Activated naive CD8-positive, alpha-beta T cell treated with anti-CD3 and anti-CD28 coated beads, Interleukin-2, amount 10 ng/mL, durations not matched to agents 7 days and 5 days (primary cell): ENCODE measurements at regions not wholly inside any gene's neighbourhood (a gene's known extent, or its start where the extent isn't known, plus 50 kb on each side); places are given as distances from the start of the nearest gene placed in this dataset.

Experiments
- ATAC-seq: fragments of 150-1000 bp; cut with Tn5 transposase; one replicate; pipeline ENCODE4 v1.10.0; 2021; ENCODE audit warnings: low read depth, moderate library complexity
- POLR2A ChIA-PET: fragments of 350-600 bp; sonication (Branson Sonifier 250); formaldehyde crosslinking; loops from one replicate; lab custom pipeline; 2021; ENCODE audit warnings: antibody characterized with exemption; lab: Charles Lee
- DNase-seq: peaks from one replicate; pipeline ENCODE4 v3.0.0; 2021
- H3K27ac Mint-ChIP-seq: one replicate; pipeline ENCODE4 v1.8.0; 2022; ENCODE audit warnings: mild to moderate bottlenecking, mixed read lengths
- H3K27me3 Mint-ChIP-seq: one replicate; pipeline ENCODE4 v1.8.0; 2022; ENCODE audit warnings: mild to moderate bottlenecking, moderate library complexity, mixed read lengths
- H3K36me3 Mint-ChIP-seq: one replicate; pipeline ENCODE4 v1.8.0; 2021; ENCODE audit warnings: mild to moderate bottlenecking, mixed read lengths
- H3K4me1 Mint-ChIP-seq: one replicate; pipeline ENCODE4 v1.8.0; 2021; ENCODE audit warnings: mixed read lengths
- H3K4me3 Mint-ChIP-seq: one replicate; pipeline ENCODE4 v1.8.0; 2022; ENCODE audit warnings: mild to moderate bottlenecking, moderate library complexity, mixed read lengths
- H3K9me3 Mint-ChIP-seq: one replicate; pipeline ENCODE4 v1.8.0; 2021; ENCODE audit warnings: mixed read lengths

DNA sequence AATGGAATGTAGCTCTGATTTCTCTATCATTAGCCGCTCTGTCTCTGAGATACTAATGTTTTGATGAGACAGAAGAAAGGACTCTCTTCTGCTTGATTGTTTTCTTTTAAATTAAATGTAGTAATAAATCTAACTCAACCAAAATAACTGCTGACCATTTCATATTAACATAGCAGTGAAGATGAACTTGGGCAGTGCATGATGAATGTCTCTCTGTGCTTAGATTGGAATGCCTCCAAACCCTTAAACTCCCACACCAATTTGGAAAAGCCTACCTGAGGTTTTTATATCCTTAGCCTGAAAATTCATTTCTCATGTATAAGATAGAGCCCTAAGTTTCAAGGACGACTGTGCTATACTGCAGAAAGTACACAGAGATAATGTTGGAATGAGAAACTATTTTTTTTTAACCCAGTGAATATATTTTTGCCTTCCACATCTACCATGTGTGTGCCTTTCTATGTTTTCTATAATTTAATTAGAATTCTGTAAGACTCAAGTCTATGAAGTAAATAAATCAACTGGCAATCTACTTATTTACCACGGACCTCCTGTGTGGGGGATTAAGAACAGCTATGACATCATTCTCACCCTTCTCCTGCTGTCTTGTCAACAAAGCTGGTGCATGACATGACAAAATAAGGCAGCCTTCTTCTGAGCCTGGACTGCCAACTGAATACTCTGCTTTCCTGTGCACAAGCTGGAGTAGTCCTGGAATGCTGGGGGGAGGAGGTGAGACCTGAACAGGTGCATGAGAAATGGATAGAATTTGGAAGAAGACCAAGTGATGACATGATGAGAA is 155.5 kb downstream of the FGF9 start:
- H3K4me1 Mint-ChIP-seq = peaks cover 3% of the 10 kb centered on the region
- H3K36me3 Mint-ChIP-seq = peaks cover 1% of the 10 kb centered on the region
- no peak for DNase-seq
- POLR2A ChIA-PET = no interaction called here
- H3K4me3 Mint-ChIP-seq = no peak overlapping the region
- ATAC-seq = no peak
- peaks cover 2% of the 10 kb centered on the region for H3K9me3 Mint-ChIP-seq
- H3K27me3 Mint-ChIP-seq = peaks cover 3% of the 10 kb centered on the region
- H3K27ac Mint-ChIP-seq = no peak overlapping the region

DNA sequence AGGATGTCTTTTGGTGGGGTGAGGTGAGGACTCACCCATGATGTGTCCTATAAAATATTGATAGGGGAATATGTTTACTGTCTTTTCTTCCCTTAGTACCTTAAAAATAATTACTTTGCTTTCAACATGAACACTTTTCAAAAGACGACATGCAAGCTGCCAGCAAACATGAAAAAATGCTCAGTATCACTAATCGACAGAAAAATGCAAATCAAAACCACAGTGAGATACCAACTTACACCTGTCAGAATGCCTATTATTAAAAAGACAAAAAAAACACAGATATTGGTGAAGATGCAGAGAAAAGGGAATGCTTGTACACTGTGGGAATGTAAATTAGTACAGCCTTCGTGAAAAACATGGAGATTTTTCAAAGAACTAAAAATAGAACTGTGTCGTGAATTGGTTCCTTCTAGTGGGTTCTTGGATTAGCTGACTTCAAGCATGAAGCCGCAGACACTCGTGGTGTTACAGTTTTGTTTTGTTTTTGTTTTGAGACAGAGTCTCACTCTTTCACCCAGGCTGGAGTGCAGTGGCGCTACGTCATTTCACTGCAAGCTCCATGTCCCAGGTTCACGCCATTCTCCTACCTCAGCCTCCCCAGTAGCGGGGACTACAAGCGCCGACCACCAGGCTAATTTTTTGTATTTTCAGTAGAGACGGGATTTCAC is 160.9 kb downstream of the FGF9 start:
- Mint-ChIP-seq H3K36me3 (no peaks in the 10 kb centered on the region), H3K27me3 (peaks cover under 1% of the 10 kb centered on the region), H3K27ac (no peak overlapping the region), H3K9me3 (peaks cover 4% of the 10 kb centered on the region), H3K4me3 (no peak overlapping the region), H3K4me1 (no peaks in the 10 kb centered on the region)
- POLR2A ChIA-PET = no interaction called here
- ATAC-seq (no peak), DNase-seq (no peak)

DNA sequence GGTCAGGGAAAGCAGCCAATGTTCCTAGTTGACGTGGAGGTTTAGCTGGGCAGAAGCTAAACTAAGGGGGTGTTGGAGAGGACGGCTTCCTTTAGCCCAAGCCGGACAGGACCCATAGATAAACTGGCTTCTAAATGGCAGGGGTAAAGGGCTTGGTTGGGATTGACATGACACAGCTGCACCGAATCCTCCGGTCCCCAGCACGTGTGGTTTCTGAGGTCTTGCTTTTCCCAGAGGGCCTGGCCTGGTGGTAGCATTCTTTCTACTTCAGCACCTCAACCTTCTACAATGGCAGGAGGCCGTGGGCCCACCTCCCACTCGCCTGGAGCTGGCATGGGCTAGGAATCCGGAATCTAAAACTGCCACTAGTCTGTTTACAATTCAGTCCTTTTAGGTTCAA is 163.0 kb downstream of the FGF9 start:
- H3K27me3 Mint-ChIP-seq = no peaks in the 10 kb centered on the region
- H3K36me3 Mint-ChIP-seq = no peaks in the 10 kb centered on the region
- peaks cover 4% of the 10 kb centered on the region for H3K9me3 Mint-ChIP-seq
- H3K27ac Mint-ChIP-seq = no peak overlapping the region
- DNase-seq (no peak), ATAC-seq (no peak)
- H3K4me3 Mint-ChIP-seq = no peak overlapping the region
- POLR2A ChIA-PET = no interaction called here
- no peaks in the 10 kb centered on the region for H3K4me1 Mint-ChIP-seq

DNA sequence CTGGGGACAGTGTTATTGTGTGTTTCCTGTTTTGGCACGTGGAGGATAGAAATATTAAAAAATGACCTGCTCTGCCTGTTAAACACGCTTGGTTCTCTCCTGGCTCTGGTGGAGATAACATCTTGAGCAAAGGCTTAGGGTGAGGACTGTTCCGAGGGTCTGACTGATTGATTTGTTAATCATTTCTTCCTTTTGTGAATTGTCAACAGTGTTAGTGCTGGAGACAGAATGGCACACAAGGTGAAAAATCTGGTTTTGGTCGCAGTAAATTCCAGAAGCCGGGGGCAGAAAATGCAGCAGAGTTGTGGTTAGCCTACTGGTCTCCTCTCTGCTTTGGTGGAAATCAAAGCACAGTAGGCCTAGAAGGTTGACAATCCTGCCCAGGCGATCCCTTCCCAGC is 163.6 kb downstream of the FGF9 start:
- no peaks in the 10 kb centered on the region for H3K4me1 Mint-ChIP-seq
- ATAC-seq = no peak
- H3K27ac Mint-ChIP-seq = no peak overlapping the region
- peaks cover 4% of the 10 kb centered on the region for H3K9me3 Mint-ChIP-seq
- POLR2A ChIA-PET = no interaction called here
- no peak overlapping the region for H3K4me3 Mint-ChIP-seq
- no peak for DNase-seq
- H3K36me3 Mint-ChIP-seq = no peaks in the 10 kb centered on the region
- no peaks in the 10 kb centered on the region for H3K27me3 Mint-ChIP-seq

DNA sequence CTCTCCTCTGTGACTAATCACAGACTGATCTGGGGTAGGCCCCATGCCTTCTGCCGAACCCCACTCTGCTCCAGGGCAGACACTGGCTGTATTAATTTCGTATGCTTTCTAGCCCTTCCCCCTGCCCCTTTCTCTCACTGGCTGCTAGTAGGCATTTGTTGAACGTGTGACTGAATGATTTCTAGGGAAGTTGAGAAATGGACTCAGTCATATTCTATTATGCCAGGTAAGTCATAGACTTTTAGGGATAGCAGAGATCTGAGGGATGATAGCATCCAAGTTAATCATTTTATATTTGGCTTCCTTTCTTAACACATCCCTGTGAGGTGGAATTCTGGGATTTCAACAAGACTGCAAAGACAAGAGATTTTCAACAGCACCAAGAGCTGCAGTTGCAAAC is 166.4 kb downstream of the FGF9 start:
- Mint-ChIP-seq H3K27ac (no peak overlapping the region), H3K4me1 (no peaks in the 10 kb centered on the region), H3K27me3 (no peaks in the 10 kb centered on the region), H3K4me3 (no peak overlapping the region), H3K36me3 (no peaks in the 10 kb centered on the region), H3K9me3 (peaks cover 4% of the 10 kb centered on the region)
- ATAC-seq (no peak), DNase-seq (no peak)
- POLR2A ChIA-PET = no interaction called here

DNA sequence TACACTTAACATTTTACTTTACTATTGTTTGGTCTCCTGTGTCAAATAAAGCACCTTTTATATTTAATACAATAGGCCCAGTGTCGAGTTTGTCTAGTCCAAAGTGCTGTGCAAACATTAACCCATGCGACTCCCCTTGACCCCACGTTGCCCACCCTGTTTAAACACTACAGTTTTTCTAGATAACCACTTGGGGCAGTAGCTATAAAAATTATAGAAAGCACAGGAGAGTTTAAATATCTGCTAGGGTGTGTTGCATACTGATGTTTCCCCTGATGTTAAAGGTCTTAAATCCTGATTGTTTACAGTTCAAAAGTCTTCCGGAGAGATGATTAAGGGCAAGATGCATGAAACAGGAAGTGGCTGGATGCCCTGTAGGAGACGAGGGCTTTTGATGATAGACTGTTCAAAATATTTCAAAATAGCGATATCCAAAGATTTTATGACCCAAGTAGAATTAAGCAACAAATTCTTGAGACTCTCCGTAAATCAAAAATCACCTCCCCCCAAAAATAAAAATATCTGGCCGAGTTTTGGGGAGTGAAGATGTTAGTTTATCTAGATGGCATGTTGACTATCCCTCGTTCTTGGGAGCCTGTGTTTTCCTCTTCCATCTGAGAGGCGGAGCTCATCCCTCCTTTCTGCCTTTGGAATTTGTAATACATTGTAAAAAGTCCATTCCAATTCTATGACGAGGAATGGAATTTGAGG is 167.1 kb downstream of the FGF9 start:
- H3K9me3 Mint-ChIP-seq = peaks cover under 1% of the 10 kb centered on the region
- H3K4me3 Mint-ChIP-seq = no peak overlapping the region
- ATAC-seq (no peak), DNase-seq (no peak)
- POLR2A ChIA-PET = no interaction called here
- H3K4me1 Mint-ChIP-seq = no peaks in the 10 kb centered on the region
- H3K36me3 Mint-ChIP-seq = no peaks in the 10 kb centered on the region
- no peak overlapping the region for H3K27ac Mint-ChIP-seq
- no peaks in the 10 kb centered on the region for H3K27me3 Mint-ChIP-seq

DNA sequence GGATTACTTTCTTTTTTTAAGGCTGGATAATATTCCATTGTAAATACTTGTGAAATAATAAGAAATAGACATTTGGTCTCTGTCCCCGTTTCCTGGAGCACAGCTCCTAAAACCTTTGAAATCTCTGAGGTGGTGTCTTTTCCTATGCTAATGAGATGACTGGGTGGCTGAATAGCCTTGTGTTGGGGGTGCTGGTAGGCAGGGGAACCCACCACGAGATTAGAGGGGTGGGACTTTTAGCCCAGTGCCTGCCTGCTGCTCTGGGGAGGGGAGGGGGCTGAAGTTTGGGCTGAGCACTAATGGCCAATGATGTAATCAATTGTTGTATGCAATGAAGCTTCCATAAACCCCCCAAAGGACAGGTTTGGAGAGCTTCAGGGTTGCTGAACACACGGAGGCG is 175.7 kb downstream of the FGF9 start:
- Mint-ChIP-seq H3K27me3 (no peaks in the 10 kb centered on the region), H3K36me3 (no peaks in the 10 kb centered on the region), H3K27ac (no peak overlapping the region), H3K9me3 (no peaks in the 10 kb centered on the region), H3K4me3 (no peak overlapping the region), H3K4me1 (no peaks in the 10 kb centered on the region)
- DNase-seq = no peak
- POLR2A ChIA-PET = no interaction called here
- ATAC-seq = no peak

DNA sequence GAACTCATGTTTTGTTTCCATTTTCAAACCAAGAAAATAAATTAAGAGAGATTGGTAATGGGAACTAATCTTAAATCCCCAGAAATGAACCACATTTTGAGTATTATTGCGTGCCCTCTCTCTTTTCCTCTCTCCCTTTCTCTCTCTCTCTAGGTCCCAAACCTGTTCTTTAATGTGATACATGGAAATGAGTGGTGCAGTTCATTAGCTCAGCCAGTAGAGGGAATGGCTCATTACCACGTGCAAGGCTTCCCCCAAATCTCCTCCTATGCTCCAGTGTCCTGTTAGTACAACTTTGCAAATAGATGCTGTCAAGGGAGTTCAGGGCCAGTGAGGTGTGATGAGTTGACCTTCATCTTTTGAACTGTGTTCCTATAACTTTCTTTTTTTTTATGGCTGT is 178.4 kb downstream of the FGF9 start:
- Mint-ChIP-seq H3K36me3 (no peaks in the 10 kb centered on the region), H3K27ac (no peak overlapping the region), H3K27me3 (no peaks in the 10 kb centered on the region), H3K4me3 (no peak overlapping the region), H3K4me1 (no peaks in the 10 kb centered on the region), H3K9me3 (no peaks in the 10 kb centered on the region)
- POLR2A ChIA-PET = no interaction called here
- DNase-seq = no peak
- no peak for ATAC-seq

DNA sequence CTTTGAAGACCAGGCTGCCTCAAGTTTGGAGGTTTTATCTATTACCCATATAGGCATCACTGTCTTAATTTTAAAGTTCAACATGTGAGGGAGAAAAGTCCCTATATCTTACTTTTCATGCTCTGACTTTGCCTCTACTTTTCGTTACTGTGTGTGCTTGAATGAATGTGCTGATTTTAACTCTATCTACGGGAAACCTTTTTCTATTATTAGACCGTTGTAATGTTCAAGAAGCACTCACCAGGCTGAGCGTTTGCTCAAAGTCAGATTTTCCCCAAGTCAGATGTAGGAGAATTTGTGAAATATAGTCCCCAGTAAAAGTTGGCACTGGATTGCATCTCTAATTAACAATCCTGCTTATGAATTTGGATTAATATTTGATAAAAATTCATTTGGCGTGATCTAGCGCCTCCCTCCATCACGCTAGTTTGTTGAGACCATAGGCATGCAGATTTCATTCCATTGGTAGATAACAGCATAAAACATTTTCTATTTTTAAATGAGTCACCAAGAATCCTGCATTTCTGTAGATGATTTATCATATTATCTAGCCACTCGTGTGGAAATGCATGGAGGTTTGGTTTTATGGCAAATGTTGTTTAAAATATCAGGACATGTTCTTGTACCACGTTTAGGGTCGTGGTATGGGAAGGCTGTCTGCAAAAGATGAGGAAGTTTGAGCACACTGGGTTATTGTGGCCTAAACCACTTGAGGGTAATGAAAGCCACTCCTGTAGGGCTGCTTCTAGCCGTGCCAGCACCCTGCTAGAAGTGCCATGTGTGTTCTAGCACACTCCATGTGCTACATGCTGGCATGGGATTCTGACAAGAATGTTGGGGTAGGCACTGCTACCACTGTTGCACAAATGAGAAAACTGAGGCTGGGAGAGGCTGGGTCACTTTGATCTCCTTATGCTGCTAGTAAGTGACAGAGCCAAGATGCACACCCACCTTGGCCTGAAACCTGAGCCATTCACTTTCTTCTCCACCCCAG is 179.4 kb downstream of the FGF9 start:
- Mint-ChIP-seq H3K36me3 (no peaks in the 10 kb centered on the region), H3K4me1 (no peaks in the 10 kb centered on the region), H3K27ac (no peak overlapping the region), H3K27me3 (no peaks in the 10 kb centered on the region), H3K4me3 (no peak overlapping the region), H3K9me3 (no peaks in the 10 kb centered on the region)
- POLR2A ChIA-PET = no interaction called here
- no peak for ATAC-seq
- no peak for DNase-seq

DNA sequence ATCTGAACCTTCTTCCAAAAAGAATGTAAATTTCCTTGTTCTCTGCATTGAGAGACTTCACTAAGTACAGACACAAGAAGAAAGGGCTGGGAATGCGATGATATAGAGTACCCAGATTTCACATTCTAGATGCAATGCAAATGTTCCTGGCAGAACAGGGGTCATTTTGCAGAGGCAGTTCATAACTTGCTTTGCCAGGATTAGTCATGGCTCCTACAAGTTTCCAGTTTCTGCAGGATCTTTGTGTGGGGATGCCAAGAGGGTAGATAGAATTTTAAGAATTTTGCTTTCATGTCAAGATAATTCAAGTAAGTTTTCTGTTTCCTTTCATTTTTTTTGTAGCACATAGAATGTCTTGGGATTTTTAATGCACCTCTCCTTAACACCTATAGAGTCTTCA is 181.2 kb downstream of the FGF9 start:
- H3K4me1 Mint-ChIP-seq = no peaks in the 10 kb centered on the region
- DNase-seq (no peak), ATAC-seq (no peak)
- H3K36me3 Mint-ChIP-seq = no peaks in the 10 kb centered on the region
- no peak overlapping the region for H3K27ac Mint-ChIP-seq
- H3K9me3 Mint-ChIP-seq = no peaks in the 10 kb centered on the region
- POLR2A ChIA-PET = no interaction called here
- no peaks in the 10 kb centered on the region for H3K27me3 Mint-ChIP-seq
- H3K4me3 Mint-ChIP-seq = no peak overlapping the region

DNA sequence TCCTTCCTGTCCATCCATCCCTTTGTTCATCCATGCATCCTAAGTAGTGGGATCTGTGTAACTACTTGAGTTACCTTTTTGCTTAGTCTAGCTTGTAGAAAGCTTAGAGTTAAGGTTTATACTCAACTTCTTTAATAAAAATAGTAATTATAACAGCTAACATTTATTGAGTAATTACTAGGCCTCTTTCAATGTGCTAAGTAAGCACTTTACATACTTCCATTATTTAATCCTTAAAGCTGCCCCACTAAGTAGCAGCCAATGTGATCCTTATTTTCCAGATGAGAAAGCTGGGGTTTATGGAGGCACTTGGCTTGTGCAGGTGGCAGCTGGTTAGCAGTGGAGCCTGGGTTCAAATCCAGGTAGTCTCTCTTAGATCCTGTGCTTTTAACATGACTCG is 182.9 kb downstream of the FGF9 start:
- H3K9me3 Mint-ChIP-seq = no peaks in the 10 kb centered on the region
- no peak overlapping the region for H3K4me3 Mint-ChIP-seq
- no peaks in the 10 kb centered on the region for H3K27me3 Mint-ChIP-seq
- H3K27ac Mint-ChIP-seq = no peak overlapping the region
- no peaks in the 10 kb centered on the region for H3K4me1 Mint-ChIP-seq
- H3K36me3 Mint-ChIP-seq = no peaks in the 10 kb centered on the region
- no peak for DNase-seq
- no peak for ATAC-seq
- POLR2A ChIA-PET = no interaction called here

DNA sequence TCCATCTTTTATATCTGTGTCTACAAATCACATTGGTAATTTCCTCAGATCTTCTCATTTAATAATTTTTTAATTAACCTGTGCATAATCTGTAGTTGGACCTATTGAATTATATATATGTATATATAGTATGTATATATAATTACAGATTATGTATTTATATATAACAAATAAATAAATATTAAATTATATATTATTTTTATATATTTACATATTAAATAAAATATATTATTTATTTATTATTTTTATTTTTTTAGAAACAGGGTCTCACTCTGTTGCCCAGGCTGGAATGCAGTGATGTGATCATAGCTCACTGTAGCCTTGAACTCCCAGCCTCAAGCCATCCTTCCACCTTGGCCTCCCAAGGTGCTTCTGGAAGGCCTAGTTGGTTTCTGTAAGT is 197.9 kb downstream of the FGF9 start:
- POLR2A ChIA-PET = no interaction called here
- no peak for ATAC-seq

DNA sequence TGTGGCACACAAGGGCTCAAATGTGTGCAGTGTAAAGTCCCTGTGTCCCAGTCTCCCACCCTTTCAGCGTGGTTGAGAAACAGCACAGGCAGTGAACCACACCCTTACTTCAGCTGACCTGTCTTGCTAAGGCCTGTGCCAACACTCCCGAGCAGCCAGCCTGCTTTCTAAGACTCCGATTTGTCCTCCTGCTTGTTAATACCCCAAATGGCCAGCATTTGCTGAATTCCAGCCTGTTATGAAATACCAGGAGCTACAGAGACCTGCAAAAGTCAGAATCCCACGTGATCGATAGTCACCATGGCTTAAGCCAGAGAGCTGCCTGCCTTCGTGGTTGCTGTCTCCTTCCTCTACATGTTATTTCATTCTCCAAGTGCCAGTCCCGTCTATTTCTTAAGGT is 200.5 kb downstream of the FGF9 start:
- Mint-ChIP-seq H3K4me1 (no peaks in the 10 kb centered on the region), H3K27me3 (peaks cover 5% of the 10 kb centered on the region), H3K36me3 (no peaks in the 10 kb centered on the region), H3K9me3 (no peaks in the 10 kb centered on the region), H3K27ac (no peak overlapping the region), H3K4me3 (no peak overlapping the region)
- POLR2A ChIA-PET = interaction anchor here (0.6 kb wide), 1 partner anchor 202 kb away, joined by 4 read pairs; no protein-coding TSS in a partner anchor
- ATAC-seq (no peak), DNase-seq (no peak)

More for the DNA sequence above, 197.9 kb downstream of the FGF9 start:
- Mint-ChIP-seq H3K4me1 (no peaks in the 10 kb centered on the region), H3K27ac (no peak overlapping the region), H3K9me3 (no peaks in the 10 kb centered on the region), H3K27me3 (peaks cover 8% of the 10 kb centered on the region), H3K36me3 (no peaks in the 10 kb centered on the region), H3K4me3 (no peak overlapping the region)
- DNase-seq = no peak
